ENCODE measurements at regions not wholly inside any gene's neighbourhood (a gene's known extent, or its start where the extent isn't known, plus 50 kb on each side); places are given as distances from the start of the nearest gene placed in this dataset.

GRCh38 chr9:134566936-134567335, 74.7 kb upstream of the COL5A1 start:
- TF ChIP-seq CTCF (IDR thresholded peaks at IDR 0.05), result no peak
- TF ChIP-seq POLR2A (IDR thresholded peaks at IDR 0.05), result no peak

All from thyroid gland (tissue), 4 donors.